HCT116 (cell line): ENCODE measurements at regions not wholly inside any gene's neighbourhood (a gene's known extent, or its start where the extent isn't known, plus 50 kb on each side); places are given as distances from the start of the nearest gene placed in this dataset.

ENCODE experiments used
- CTCF ChIP-seq, 3 experiments: fragments of 200-600 bp in 1 of 3; sonication (generic) in 1 of 3; IDR thresholded peaks in 2 of 3; conservative IDR thresholded peaks in 1 of 3; 2 replicates each; pipeline ENCODE4 v1.5.1; 2012 to 2017; ENCODE audit warnings: low read depth in 2 of 3, low read length in 2 of 3, antibody characterized with exemption in 1 of 3, borderline replicate concordance in 1 of 3, control low read depth in 1 of 3, mild to moderate bottlenecking in 1 of 3, mixed read lengths in 1 of 3, mixed run types in 1 of 3, moderate library complexity in 1 of 3; ENCODE audit not compliant: insufficient read depth in 1 of 3
- EZH2 ChIP-seq: fragments of 200-600 bp; sonication (generic); IDR thresholded peaks from 2 replicates; pipeline ENCODE4 v1.6.1; 2017; ENCODE audit warnings: antibody characterized with exemption, mixed run types
- JUND ChIP-seq: IDR thresholded peaks from 2 replicates; pipeline ENCODE4 v1.6.1; 2012
- POLR2A ChIP-seq: IDR thresholded peaks from 2 replicates; pipeline ENCODE4 v1.7.0; 2011; ENCODE audit warnings: borderline replicate concordance; ENCODE audit not compliant: insufficient read depth, insufficient read length; ENCODE audit errors: extremely low read depth
- REST ChIP-seq: IDR thresholded peaks from 2 replicates; pipeline ENCODE4 v1.6.1; 2012; ENCODE audit warnings: low read depth
- YY1 ChIP-seq: IDR thresholded peaks from 2 replicates; pipeline ENCODE4 v1.6.1; 2011; ENCODE audit warnings: low read length, low read depth, moderate library complexity, mild to moderate bottlenecking; ENCODE audit not compliant: insufficient replicate concordance; ENCODE audit errors: extremely low read depth

- no peak for TF ChIP-seq CTCF (IDR thresholded peaks at IDR 0.05 in 2 of 3, conservative IDR thresholded peaks at IDR 0.05 in 1 of 3; ENCODE audit: borderline replicate concordance in 1 of 3, insufficient read depth in 1 of 3, low read depth in 2 of 3, low read length in 2 of 3)
- TF ChIP-seq POLR2A: no peak
- no peak for TF ChIP-seq YY1
- no peak for TF ChIP-seq EZH2
- TF ChIP-seq REST: no peak
- TF ChIP-seq JUND: no peak
Measured at GRCh38 chr20:60147004-60147403, 188.8 kb downstream of the CDH26 start.
